SU-DHL-6 (cell line): ENCODE measurements at regions not wholly inside any gene's neighbourhood (a gene's known extent, or its start where the extent isn't known, plus 50 kb on each side); places are given as distances from the start of the nearest gene placed in this dataset.

Experiments
- H2AFZ ChIP-seq: fragments of 200-600 bp; sonication (generic); 2 replicates; pipeline ENCODE4 v1.6.1; 2014; ENCODE audit warnings: low read depth, mild to moderate bottlenecking, moderate library complexity, mixed read lengths, antibody characterized with exemption, low read length; ENCODE audit not compliant: severe bottlenecking
- H3F3A ChIP-seq: fragments of 200-600 bp; shearing (Covaris generic); 2 replicates; pipeline ENCODE4 v1.6.0; 2016; ENCODE audit warnings: antibody characterized with exemption, mild to moderate bottlenecking; ENCODE audit not compliant: insufficient read depth
- H3K27ac ChIP-seq: fragments of 200-600 bp; sonication (generic); 2 replicates; pipeline ENCODE4 v1.5.1; 2016; ENCODE audit warnings: low read depth, mild to moderate bottlenecking, low read length, moderate library complexity, mixed read lengths
- H3K27me3 ChIP-seq: fragments of 200-600 bp; sonication (generic), shearing (Covaris generic); 2 replicates; pipeline ENCODE4 v1.6.0; 2014; ENCODE audit warnings: mild to moderate bottlenecking, low read length
- H3K36me3 ChIP-seq: fragments of 200-600 bp; sonication (generic); 2 replicates; pipeline ENCODE4 v1.6.1; 2014; ENCODE audit warnings: mild to moderate bottlenecking, low read length, mixed read lengths
- H3K4me2 ChIP-seq: fragments of 300-600, 200-600 bp; shearing (Covaris generic), sonication (generic); 2 replicates; pipeline ENCODE4 v1.6.0; 2014; ENCODE audit warnings: low read length, low read depth, mild to moderate bottlenecking; ENCODE audit not compliant: poor library complexity, severe bottlenecking
- H3K4me3 ChIP-seq: fragments of 200-600 bp; sonication (generic); 2 replicates; pipeline ENCODE4 v1.5.1; 2014; ENCODE audit warnings: antibody characterized with exemption, low read length, mild to moderate bottlenecking, mixed read lengths; ENCODE audit not compliant: insufficient read depth, poor library complexity, severe bottlenecking
- H3K79me2 ChIP-seq: fragments of 200-600 bp; sonication (generic); 2 replicates; pipeline ENCODE4 v1.6.1; 2014; ENCODE audit warnings: mild to moderate bottlenecking, low read length, moderate library complexity; ENCODE audit not compliant: insufficient read depth
- H3K9ac ChIP-seq: fragments of 200-600 bp; sonication (generic); 2 replicates; pipeline ENCODE4 v1.7.0; 2014; ENCODE audit warnings: mild to moderate bottlenecking, low read length
- H3K9me2 ChIP-seq: fragments of 200-600 bp; sonication (generic); replicated peaks from 2 replicates; pipeline ENCODE4 v1.6.1; 2014; ENCODE audit warnings: low read length; ENCODE audit not compliant: insufficient read depth
- H3K9me3 ChIP-seq: fragments of 200-600 bp; sonication (generic); 2 replicates; pipeline ENCODE4 v1.6.1; 2014; ENCODE audit warnings: low read length, mixed read lengths; ENCODE audit not compliant: insufficient read depth
- H4K20me1 ChIP-seq: fragments of 200-600 bp; sonication (generic); 2 replicates; pipeline ENCODE4 v1.6.1; 2014; ENCODE audit warnings: low read depth, mild to moderate bottlenecking, antibody characterized with exemption, low read length, moderate library complexity, mixed read lengths
- CTCF ChIP-seq: fragments of 200-600 bp; sonication (generic); IDR thresholded peaks from one replicate; pipeline ENCODE4 v1.5.1; 2017; ENCODE audit warnings: antibody characterized with exemption, mild to moderate bottlenecking, low read length, moderate library complexity; ENCODE audit not compliant: insufficient read depth, poor library complexity, severe bottlenecking
- EZH2phosphoT487 ChIP-seq: fragments of 200-600 bp; sonication (generic), shearing (Covaris generic); conservative IDR thresholded peaks from 2 replicates; pipeline ENCODE4 v1.6.1; 2018; ENCODE audit warnings: mild to moderate bottlenecking, antibody characterized with exemption, low read length, moderate library complexity, mixed read lengths

DNA sequence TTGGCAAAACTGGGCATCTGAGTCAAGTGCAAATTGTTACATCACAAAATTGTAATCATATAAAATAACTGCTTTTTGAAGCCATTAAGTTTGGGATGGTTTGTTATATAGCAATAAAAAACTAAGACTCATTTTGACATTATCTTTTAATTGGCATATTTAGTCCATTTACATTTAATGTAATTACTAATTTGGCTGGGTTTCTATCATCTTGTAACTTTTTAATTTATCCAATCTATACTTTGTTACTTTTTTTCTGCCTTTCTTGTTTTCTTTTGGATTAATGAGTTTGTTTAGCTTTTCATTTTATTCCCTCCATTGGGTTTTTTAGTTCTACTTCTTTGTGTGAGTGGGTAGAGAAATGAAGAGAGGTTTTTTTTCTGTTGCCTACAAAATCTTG is 76.3 kb downstream of the DRAM2 start:
- Histone ChIP-seq H3K4me2 (no peak overlapping the region), H3K27me3 (no peaks in the 10 kb centered on the region), H3K79me2 (no peaks in the 10 kb centered on the region), H3K9me2 (no peaks in the 10 kb centered on the region), H3K27ac (no peak overlapping the region), H3K9ac (no peak overlapping the region), H3K9me3 (peaks cover 11% of the 10 kb centered on the region; the same call in 1 of the 2 replicates), H3K36me3 (peaks cover 7% of the 10 kb centered on the region), H2AFZ (no peak overlapping the region), H3F3A (no peaks in the 10 kb centered on the region), H3K4me3 (no peak overlapping the region), H4K20me1 (no peaks in the 10 kb centered on the region)
- no peak for TF ChIP-seq CTCF
- no peak for TF ChIP-seq EZH2phosphoT487

- Histone ChIP-seq H2AFZ (no peak overlapping the region), H3K4me2 (no peak overlapping the region), H3K27me3 (no peaks in the 10 kb centered on the region), H3K9me3 (0 out of 2 replicates have a peak, but pooled peaks cover 11% of the 10 kb centered on the region), H3K27ac (no peak overlapping the region), H3K79me2 (no peaks in the 10 kb centered on the region), H3F3A (no peaks in the 10 kb centered on the region), H4K20me1 (no peaks in the 10 kb centered on the region), H3K36me3 (peaks cover 7% of the 10 kb centered on the region), H3K9me2 (no peaks in the 10 kb centered on the region), H3K4me3 (no peak overlapping the region), H3K9ac (no peak overlapping the region)
- no peak for TF ChIP-seq CTCF
- no peak for TF ChIP-seq EZH2phosphoT487
Observed at GRCh38 chr1:111062624-111063023, 77.3 kb downstream of the DRAM2 start.

DNA sequence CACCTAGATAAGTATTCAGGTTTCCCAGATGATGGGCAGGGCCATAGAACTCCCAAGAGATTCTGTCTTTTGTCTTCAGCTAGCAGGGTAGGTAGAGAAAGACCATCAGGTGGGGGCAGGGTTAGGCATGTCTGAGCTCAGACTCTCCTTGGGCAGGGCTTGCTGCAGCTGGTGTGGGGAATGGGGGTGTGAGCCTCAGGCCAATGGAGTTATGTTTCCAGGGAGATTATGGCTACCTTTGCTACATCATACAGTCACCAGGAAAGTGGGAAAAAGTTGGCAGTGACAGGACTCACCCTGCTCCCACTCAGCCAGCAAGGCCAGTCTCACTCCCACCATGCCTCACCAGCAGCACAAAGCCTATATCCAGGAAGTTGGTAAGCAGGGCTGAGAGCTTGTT is 77.8 kb downstream of the DRAM2 start:
- no peak overlapping the region for H2AFZ ChIP-seq

More for the DNA sequence above, 77.8 kb downstream of the DRAM2 start:
- no peaks in the 10 kb centered on the region for H3K79me2 ChIP-seq
- 0 out of 2 replicates have a peak, but pooled peaks cover 11% of the 10 kb centered on the region for H3K9me3 ChIP-seq
- H4K20me1 ChIP-seq: no peaks in the 10 kb centered on the region
- H3K27ac ChIP-seq: no peak overlapping the region
- no peaks in the 10 kb centered on the region for H3F3A ChIP-seq
- H3K4me2 ChIP-seq: no peak overlapping the region
- no peak overlapping the region for H3K4me3 ChIP-seq
- no peak overlapping the region for H3K9ac ChIP-seq
- H3K27me3 ChIP-seq: no peaks in the 10 kb centered on the region
- peaks cover 7% of the 10 kb centered on the region for H3K36me3 ChIP-seq
- no peak for TF ChIP-seq EZH2phosphoT487
- no peak for TF ChIP-seq CTCF
- no peaks in the 10 kb centered on the region for H3K9me2 ChIP-seq
